Epidermal melanocyte (primary cell): ENCODE measurements at regions not wholly inside any gene's neighbourhood (a gene's known extent, or its start where the extent isn't known, plus 50 kb on each side); places are given as distances from the start of the nearest gene placed in this dataset.
"Not testable (repeated sequence)": the region's sequence is repeated elsewhere in the genome, so short reads cannot be mapped to it uniquely, and the experiment has no call there.

Source experiments
- DNase-seq: peaks from one replicate; pipeline ENCODE4 v3.0.0; 2011; ENCODE audit warnings: low spot score; ENCODE audit not compliant: insufficient read length

- no peak for DNase-seq
Measured at GRCh38 chr5:74462356-74462755, 178.2 kb downstream of the ENC1 start.

DNA sequence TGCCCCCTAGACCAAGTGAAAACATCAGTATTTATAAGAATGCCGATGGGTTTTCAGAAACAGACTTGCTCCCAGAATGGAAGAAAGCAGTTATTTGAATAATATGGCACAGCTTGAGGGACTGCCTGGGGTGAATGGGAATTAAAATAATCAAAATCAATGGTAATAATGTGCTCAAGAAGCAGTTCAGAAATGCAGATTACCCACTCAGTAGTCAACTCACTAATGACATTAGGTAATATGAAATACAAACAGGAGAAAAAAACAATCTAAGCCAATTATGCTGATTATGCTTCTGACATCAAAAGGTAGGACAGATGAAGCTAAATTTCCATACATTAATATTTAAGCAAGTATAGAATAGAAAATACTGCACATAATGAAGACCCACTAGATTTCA lies 179.3 kb downstream of the ENC1 start:
- DNase-seq = no peak

DNA sequence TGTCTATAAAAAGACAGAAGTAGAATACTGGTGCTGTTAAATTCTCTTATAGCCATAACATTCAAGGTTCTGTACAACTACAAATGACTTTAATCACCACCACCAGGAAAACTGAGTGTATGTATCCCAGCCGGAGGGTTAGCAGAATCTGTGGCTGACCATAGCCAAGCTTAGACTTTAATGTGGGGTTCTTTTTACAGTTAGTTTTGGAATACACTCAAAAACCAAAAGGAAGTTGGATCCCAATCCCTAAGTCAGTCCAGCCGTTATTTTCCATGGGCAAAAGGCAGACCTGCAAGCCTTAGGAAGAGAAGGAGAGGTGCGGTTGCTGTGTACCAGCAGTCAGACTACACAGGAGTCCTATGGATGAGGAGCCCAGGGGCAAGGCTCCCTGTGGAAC lies 179.8 kb downstream of the ENC1 start:
- DNase-seq = no peak

DNA sequence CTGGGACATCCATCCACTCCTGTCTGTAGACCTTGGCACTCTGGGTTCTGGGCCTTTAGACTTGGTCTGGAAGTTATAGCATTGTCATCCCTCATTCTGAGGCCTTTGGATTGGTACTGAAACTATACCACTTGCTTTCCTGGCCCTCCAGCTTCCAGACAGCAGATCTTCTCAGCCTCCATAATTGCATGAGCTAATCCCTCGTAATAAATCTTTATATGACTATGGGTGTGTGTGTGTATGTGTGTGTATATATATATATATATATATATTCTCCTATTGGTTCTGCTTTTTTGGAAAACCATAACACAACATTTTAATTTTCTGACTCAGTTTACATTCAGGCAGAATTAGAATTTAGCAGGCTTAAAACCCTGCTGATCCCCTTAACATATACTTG lies 180.5 kb downstream of the ENC1 start:
- DNase-seq = no peak

- no peak for DNase-seq
Measured at GRCh38 chr5:74457876-74458275, 182.7 kb downstream of the ENC1 start.

DNA sequence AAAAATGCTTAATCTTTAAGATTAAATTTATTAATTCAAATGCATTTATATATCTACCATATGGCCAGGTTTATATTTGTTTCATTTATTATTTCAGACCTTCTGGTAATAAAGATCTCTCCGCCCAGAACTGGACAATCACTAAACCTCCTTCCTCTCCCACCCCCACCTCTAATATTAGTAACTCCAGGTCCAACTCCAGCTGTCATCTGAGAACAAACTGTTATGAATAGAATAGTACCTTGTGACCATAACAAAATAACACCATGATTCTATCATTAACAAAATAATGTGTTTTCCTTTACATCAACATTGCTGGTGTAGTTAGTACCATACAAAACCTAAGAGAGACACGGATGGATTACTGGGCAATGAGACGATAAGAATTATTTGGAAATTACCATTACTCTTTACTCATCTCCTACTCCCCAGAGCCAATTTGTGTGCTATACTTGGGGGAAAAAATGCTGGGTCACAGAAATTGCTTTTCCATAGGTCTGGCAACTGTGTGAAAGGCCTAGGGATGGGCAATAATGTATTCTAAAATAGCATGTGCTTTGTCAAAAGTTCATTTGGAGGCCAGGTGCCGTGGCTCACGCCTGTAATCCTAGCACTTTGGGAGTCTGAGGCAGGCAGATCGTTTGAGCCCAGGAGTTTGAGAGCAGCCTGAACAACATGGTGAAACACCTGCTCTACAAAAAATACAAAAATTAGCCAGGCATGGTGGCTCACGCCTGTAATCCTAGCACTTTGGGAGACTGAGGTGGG lies 186.1 kb downstream of the ENC1 start:
- no peak for DNase-seq

DNA sequence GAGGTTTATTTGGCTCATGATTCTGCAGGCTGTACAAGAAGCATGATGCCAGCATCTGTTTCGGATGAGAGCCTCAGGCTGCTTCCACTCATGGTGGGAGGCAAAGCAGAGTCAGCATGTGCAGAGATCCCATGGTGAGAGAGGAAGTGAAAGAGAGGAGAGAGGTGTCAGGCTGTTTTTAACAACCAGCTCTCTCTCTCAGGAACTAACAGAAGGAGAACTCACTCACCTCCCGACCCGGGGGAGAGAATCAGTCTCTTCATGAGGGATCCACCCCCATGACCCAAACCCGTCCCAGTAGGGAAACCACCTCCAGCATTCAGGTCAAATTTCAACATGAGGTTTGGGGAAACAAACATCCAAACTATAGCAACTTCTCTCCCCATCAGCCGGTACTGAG lies 187.7 kb downstream of the ENC1 start:
- no peak for DNase-seq

DNA sequence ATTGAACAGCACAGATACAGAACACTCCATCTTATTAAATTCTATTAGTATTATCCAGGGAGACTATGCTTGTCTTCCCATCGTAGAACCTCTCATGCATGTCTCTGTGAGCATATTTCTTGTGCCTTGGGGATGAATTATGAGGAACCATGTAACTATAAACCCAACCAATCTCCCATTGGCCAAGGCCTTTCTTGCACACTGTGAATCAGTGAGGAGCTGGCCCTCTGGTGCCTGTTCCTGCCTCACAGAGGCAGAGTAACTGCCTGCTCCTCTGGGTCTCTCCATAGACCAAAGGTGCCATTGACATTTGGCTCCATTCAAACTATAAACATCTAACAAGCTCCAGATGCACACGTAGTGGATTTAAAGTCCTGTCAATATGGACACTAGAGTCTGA lies 190.4 kb downstream of the ENC1 start:
- no peak for DNase-seq

DNA sequence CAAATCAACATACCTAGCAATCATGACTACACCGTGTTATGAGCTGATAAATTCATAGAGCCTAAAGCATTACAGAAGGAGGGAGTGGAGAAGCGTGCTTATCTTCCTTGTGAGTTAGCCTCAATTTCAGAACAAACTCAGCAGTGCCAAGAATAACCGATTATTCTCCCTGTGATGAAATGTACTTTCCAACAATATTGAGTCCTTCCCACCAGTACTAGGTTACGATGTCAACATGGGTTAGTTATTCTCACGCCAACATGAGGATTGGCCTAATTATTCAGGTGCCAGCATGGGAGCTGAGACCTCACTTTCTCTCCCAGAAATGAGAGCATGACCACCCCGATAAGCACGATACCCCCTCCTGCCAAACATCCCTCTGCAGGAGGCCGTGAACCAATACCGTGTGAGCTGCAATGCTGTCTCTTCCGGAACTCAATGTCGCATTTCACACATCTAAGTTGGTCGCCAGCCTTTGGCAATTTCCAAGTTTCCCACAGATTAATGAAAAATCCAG lies 193.7 kb downstream of the ENC1 start:
- no peak for DNase-seq

DNA sequence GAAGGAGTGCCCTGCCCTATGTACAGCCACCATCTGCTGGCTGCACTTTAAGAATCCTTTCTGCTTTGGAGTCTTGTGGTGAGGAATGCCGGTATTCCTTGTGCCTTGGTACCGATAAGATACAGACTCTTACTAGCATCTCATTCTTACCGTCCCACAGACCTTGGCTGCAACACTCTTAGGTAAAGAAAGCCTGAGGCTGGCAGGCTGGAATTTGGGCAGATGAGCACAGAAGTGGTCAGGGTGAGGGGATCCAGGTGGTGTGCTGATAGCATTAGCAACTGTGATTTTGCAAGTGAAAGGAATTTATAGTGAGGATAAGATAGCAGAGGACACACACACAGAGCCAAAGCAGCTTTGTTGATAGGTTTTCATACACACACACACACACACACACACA lies 198.1 kb downstream of the ENC1 start:
- no peak for DNase-seq

GRCh38 chr5:74441616-74442015 lies 198.9 kb downstream of the ENC1 start:
- DNase-seq = no peak

DNA sequence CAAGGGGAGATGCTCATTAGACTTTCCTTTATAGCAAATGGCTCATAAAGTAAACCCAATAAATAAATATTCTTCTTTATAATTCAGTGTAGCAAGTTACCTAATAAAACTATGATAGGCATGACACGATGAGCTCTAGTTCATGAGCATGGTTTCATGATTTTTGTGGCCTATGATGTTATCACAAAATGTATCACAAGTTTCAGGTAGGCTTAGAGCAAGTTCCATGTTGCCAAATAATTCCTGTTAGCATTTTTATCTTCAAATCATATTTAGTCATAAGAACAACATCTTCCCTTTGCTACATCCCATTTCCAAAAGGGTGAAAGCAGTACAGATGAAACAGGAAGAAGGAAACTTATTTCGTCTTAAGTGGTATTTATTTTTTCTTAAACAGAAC lies 200.2 kb downstream of the ENC1 start:
- no peak for DNase-seq

DNA sequence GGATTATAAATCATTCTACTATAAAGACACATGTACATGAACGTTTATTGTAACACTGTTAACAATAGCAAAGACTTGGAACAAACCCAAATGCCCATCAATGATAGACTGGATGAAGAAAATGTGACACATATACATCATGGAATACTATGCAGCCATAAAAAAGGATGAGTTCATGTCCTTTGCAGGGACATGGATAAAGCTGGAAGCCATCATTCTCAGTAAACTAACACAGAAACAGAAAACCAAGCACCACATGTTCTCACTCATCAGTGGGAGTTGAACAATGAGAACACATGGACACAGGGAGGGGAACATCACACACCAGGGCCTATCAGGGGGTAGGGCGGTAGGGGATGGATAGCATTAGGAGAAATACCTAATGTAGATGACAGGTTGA lies 202.7 kb downstream of the ENC1 start:
- DNase-seq = not testable (repeated sequence)

DNA sequence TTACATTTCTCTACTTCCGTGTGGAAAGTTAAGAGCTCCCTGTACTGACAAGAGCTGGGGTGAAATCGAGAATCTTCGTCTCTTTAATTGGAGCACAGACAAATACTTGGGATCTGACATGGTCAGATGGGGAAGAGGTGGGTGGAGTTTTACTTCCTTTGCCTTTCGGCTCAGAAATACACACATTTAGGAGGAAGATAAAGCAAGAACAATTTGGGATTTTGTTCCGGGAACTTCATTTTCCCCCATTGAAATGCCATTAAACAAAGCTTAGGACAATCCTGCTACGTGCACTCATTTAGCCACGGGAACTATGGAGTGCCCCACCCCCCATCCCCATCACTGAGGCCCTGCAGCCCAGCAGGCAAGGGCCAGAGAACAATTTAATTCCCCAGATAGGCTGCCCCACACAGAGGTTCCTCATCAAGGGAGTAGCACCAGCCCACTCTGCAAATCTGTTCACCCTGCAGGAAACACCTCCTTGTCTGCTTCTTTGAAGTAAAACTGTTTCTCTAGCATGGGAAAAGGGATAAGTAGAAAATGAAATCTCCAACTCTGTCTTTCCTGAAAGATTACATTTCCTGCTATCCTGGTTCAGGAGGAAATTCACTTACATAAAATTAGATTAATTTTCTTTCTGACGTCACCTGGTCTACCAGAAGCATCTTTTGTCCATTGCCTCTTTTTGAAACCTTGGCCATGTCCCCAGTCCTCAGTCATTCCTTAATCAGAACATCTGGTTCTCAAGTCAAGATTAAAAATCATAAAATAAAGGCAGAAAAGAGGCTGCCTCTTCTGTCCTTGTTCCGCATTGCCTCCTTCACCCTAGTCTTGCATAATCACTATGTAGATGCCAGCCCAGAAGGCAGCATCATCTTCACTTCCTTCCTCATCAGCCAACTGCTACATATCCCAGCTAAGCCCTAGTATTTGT lies 206.4 kb downstream of the ENC1 start:
- DNase-seq = no peak

DNA sequence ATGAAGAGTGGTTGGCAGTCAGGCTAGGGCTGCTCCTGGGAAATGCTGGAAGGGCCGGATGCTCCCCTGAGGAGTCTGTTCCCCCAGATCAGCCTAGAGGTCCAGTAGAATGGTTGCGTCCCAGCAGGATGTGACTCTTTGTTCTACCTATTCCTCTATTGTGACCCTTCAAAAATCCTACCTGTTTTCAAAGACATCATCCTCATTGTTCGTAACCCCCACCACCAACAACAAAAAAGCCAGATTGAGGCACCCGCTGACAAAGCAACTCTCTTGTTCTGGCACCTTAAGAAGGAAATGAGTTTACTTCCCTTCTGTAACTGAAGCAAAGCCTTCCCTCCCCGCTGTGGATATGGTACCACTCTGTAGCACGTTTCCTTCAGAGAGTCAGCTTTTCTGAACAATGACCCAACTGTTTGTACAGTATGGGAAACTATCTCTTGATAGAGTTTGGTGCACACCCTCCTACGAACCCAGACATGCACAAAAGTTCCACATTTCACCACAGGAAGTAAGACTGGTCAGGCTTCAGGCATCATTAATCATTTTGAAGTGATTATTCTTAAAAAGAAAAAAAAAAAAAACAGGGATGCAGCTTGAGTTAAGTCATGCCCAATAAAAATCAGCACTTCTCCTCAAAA lies 207.2 kb downstream of the ENC1 start:
- peak; percentile 71 for DNase-seq

DNA sequence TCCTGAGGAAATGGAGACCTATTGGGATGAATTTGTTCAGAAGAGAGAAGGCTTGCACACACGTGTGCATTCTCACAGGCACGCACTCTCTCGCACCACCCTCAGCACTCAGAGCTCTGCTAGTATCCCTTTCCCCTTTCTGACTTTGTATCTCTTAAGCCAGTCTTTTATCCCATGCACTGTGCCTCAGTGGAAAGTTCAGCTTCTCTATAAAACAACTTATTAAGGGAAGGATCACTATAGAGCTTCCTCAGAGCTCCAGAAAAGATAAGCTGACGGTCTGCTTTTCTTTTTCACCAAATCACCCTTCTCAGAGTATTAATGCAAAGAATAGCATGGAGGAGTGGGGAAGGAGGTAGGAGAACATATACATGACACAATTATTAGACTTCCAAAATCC lies 207.8 kb downstream of the ENC1 start:
- DNase-seq = no peak

- no peak for DNase-seq
Measured at GRCh38 chr5:74432216-74432615, 208.3 kb downstream of the ENC1 start.

DNA sequence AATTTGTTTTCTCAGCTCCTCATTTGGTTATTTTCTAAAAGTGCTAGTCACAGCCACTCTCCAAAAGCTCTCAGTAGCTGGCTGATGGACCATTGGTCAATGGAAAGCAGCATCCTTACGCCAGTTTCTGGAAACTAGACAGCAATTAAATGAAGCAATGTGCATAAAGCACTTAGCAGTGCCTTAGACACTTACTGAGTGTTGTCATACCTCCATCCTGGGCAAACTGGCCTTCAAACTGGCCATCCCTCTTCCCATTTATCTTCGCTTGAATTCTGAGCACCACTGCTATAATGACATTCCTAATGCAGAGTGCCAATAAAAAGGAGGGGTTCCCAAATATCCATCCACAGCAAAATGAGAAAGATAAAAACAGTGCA lies 209.2 kb downstream of the ENC1 start:
- no peak for DNase-seq

GRCh38 chr5:74430631-74431289 lies 209.8 kb downstream of the ENC1 start:
- no peak for DNase-seq

- DNase-seq = no peak
Measured at GRCh38 chr5:74429495-74429894, 211.0 kb downstream of the ENC1 start.

DNA sequence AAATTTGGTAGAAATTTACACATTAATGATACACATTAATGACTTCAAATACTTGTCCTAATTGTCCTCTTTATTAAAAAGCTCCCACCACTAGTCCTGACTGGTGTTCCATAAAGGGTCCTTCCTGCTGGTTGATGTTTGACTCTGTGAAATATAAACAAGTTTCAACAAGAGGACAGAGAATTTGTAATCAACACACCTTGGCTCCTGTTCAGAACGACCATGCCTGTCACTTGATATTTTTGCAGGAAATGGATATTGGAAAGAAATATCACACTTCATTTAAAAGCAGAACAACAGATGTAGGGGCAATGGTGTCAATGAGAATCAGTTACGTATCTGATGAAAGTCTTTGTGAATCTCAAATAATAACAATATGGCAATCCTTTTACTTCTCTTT lies 211.7 kb downstream of the ENC1 start:
- DNase-seq = no peak
